Epithelial cell of proximal tubule (primary cell): ENCODE measurements at regions not wholly inside any gene's neighbourhood (a gene's known extent, or its start where the extent isn't known, plus 50 kb on each side); places are given as distances from the start of the nearest gene placed in this dataset.
"Not testable (repeated sequence)": the region's sequence is repeated elsewhere in the genome, so short reads cannot be mapped to it uniquely, and the experiment has no call there.

Experiments
- DNase-seq: peaks from one replicate; pipeline ENCODE4 v3.0.0-alpha.2; 2011; ENCODE audit warnings: low read depth
- H3K4me3 ChIP-seq: 2 replicates; pipeline ENCODE4 v1.5.1; 2011; ENCODE audit warnings: low read depth, mild to moderate bottlenecking, low read length
- CTCF ChIP-seq: conservative IDR thresholded peaks from 2 replicates; pipeline ENCODE4 v1.5.1; 2012; ENCODE audit warnings: low read depth, mild to moderate bottlenecking, low read length

GRCh38 chr13:87147076-87147475, 524.1 kb upstream of the SLITRK5 start:
- H3K4me3 ChIP-seq: no peak overlapping the region
- DNase-seq: no peak
- no peak for TF ChIP-seq CTCF

- DNase-seq: no peak
- TF ChIP-seq CTCF: no peak
- no peak overlapping the region for H3K4me3 ChIP-seq
These were observed 517.8 kb upstream of the SLITRK5 start for GRCh38 chr13:87153371-87153770.

- no peak for TF ChIP-seq CTCF
- no peak for DNase-seq
- H3K4me3 ChIP-seq: no peak overlapping the region
These were observed 504.8 kb upstream of the SLITRK5 start for GRCh38 chr13:87166348-87166747.

GRCh38 chr13:87168390-87168789, 502.8 kb upstream of the SLITRK5 start:
- H3K4me3 ChIP-seq: no peak overlapping the region
- TF ChIP-seq CTCF: no peak
- no peak for DNase-seq

- no peak for DNase-seq
- TF ChIP-seq CTCF: no peak
- H3K4me3 ChIP-seq: no peak overlapping the region
These were observed 501.8 kb upstream of the SLITRK5 start for GRCh38 chr13:87169337-87169736.

- no peak for TF ChIP-seq CTCF
- peak; percentile 16 for DNase-seq
- no peak overlapping the region for H3K4me3 ChIP-seq
These were observed 498.9 kb upstream of the SLITRK5 start for GRCh38 chr13:87172166-87172835.

- not testable (repeated sequence) for DNase-seq
These were observed 486.0 kb upstream of the SLITRK5 start for GRCh38 chr13:87185138-87185537.

GRCh38 chr13:87186647-87187046, 484.5 kb upstream of the SLITRK5 start:
- not testable (repeated sequence) for H3K4me3 ChIP-seq, DNase-seq

More at GRCh38 chr13:87185138-87185537, 486.0 kb upstream of the SLITRK5 start:
- H3K4me3 ChIP-seq: not testable (repeated sequence)

- not testable (repeated sequence) for H3K4me3 ChIP-seq, DNase-seq
These were observed 479.7 kb upstream of the SLITRK5 start for GRCh38 chr13:87191485-87191884.
